Activated naive CD8-positive, alpha-beta T cell treated with anti-CD3 and anti-CD28 coated beads for 36 hours (primary cell): ENCODE measurements at regions not wholly inside any gene's neighbourhood (a gene's known extent, or its start where the extent isn't known, plus 50 kb on each side); places are given as distances from the start of the nearest gene placed in this dataset.

ENCODE experiments used
- DNase-seq: peaks from one replicate; pipeline ENCODE4 v3.0.0; 2021
- H3K27ac Mint-ChIP-seq: one replicate; pipeline ENCODE4 v1.8.0; 2022; ENCODE audit warnings: mild to moderate bottlenecking, moderate library complexity, mixed read lengths
- H3K27me3 Mint-ChIP-seq: one replicate; pipeline ENCODE4 v1.8.0; 2022; ENCODE audit warnings: mild to moderate bottlenecking, mixed read lengths
- H3K36me3 Mint-ChIP-seq: one replicate; pipeline ENCODE4 v1.8.0; 2021; ENCODE audit warnings: mild to moderate bottlenecking, mixed read lengths
- H3K4me1 Mint-ChIP-seq: one replicate; pipeline ENCODE4 v1.8.0; 2021; ENCODE audit warnings: mixed read lengths
- H3K4me3 Mint-ChIP-seq: one replicate; pipeline ENCODE4 v1.8.0; 2022; ENCODE audit warnings: mild to moderate bottlenecking, moderate library complexity, mixed read lengths
- H3K9me3 Mint-ChIP-seq: one replicate; pipeline ENCODE4 v1.8.0; 2022; ENCODE audit warnings: mixed read lengths

DNA sequence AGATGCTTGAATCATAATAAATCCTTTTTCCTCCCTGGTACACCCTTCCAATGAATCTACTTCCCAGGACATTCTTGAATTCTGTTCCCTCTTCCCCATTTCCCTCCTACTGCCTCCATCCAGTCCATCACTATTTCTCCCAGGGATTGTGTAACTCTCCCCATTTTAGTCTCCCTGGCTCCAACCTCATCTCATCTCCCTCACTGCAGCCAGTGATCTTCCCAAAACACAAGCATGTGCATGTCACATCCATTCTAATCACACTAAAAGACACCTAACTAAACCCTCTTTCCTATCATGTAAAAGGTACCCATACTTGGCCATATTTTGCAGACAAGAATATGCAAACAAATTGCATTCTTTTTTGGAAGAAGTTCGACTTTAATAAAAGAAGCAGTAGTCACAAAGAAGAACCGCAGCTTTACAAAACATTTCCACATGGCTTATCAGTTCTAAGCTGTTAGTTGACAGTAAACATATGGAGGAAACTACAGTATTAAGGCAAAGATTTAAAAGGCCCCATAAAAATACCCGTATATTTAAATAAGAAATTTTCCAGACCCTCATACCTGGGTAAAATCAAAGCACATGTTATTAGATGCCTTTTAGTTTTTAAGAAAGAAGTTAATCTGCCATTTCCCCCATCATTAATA, 111.0 kb downstream of the KCTD12 start:
- Mint-ChIP-seq H3K4me3 (no peak overlapping the region), H3K9me3 (no peaks in the 10 kb centered on the region), H3K4me1 (peaks cover 7% of the 10 kb centered on the region), H3K36me3 (no peaks in the 10 kb centered on the region), H3K27me3 (no peaks in the 10 kb centered on the region), H3K27ac (no peak overlapping the region)
- DNase-seq: no peak

GRCh38 chr13:76773448-76774094, 112.6 kb downstream of the KCTD12 start:
- H3K4me3 Mint-ChIP-seq: no peak overlapping the region
- H3K27me3 Mint-ChIP-seq: no peaks in the 10 kb centered on the region
- DNase-seq: no peak
- peaks cover 21% of the 10 kb centered on the region for H3K4me1 Mint-ChIP-seq
- no peaks in the 10 kb centered on the region for H3K9me3 Mint-ChIP-seq
- no peaks in the 10 kb centered on the region for H3K36me3 Mint-ChIP-seq
- H3K27ac Mint-ChIP-seq: no peak overlapping the region

- DNase-seq: no peak
- Mint-ChIP-seq H3K4me3 (no peak overlapping the region), H3K36me3 (no peaks in the 10 kb centered on the region), H3K27ac (no peak overlapping the region), H3K4me1 (peaks cover 26% of the 10 kb centered on the region), H3K9me3 (no peaks in the 10 kb centered on the region), H3K27me3 (no peaks in the 10 kb centered on the region)
Measured at GRCh38 chr13:76772241-76772640, 114.0 kb downstream of the KCTD12 start.

DNA sequence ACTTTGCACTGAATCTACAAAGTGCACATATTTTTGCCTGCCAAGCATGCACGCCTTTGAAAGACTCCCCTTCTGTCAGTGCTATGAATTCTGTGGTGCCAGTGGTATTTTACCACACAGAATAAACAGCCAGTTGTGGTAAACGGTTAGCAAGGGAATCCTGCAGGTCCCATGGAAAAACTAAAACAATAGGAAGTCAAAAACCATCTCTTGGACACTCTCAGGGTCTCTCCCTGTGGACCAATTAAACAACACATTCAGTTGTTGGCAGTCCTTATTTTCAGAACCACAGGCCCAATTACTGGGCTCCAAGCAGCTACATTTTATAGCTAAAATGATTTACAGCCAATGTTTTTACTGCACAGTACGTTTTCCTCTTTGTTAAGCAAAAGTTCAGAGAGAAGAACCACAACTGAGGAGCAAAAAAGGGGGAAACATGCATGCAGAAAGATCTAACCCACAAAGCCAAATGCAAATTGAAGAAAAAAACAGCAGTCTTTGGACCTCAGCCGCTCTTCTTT, 116.9 kb downstream of the KCTD12 start:
- no peak for DNase-seq
- Mint-ChIP-seq H3K27ac (no peak overlapping the region), H3K4me1 (peaks cover 23% of the 10 kb centered on the region), H3K36me3 (no peaks in the 10 kb centered on the region), H3K27me3 (no peaks in the 10 kb centered on the region), H3K4me3 (no peak overlapping the region), H3K9me3 (no peaks in the 10 kb centered on the region)

DNA sequence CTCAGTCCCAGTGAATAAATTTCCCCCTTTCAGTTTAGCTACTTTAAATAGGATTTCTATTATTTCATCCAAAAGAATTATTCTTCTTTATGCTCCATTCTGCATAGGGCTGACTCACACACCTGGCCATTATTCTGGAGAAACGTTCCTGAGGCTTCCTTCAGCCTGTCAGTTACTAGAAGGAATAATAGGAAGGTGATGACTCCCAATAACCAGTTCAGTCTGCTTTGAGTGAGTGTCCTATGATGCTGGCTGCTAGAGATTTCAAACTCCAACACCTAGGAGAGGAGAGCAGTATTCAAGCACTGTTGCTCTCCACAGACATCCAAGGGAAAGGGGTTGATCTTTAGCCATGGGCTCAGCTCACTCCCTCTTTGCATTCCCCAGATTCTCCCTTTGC, 117.8 kb downstream of the KCTD12 start:
- Mint-ChIP-seq H3K4me3 (no peak overlapping the region), H3K36me3 (no peaks in the 10 kb centered on the region), H3K9me3 (no peaks in the 10 kb centered on the region), H3K4me1 (peaks cover 23% of the 10 kb centered on the region), H3K27me3 (no peaks in the 10 kb centered on the region), H3K27ac (no peak overlapping the region)
- DNase-seq: no peak

DNA sequence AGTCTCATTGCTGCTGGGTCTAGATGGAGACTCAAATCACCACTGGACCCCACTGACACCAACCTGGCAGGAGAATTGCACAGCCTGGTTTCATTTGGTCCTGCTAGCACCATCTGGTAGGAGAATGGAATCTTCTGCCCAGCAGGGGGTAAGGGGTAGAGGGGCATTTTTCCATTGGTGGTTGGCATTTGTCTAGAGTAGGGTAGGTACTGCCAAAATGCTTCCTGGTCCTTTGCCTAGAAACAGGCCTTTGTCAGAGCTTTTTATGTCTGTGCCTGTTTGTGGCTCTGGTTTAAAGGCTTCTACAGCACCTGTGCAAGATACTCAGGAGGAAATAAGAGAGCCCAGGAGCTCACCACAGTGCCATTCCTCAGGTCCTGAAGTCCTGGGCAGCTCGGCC, 121.3 kb downstream of the KCTD12 start:
- DNase-seq: no peak
- no peak overlapping the region for H3K4me3 Mint-ChIP-seq
- no peaks in the 10 kb centered on the region for H3K9me3 Mint-ChIP-seq
- H3K4me1 Mint-ChIP-seq: peaks cover 16% of the 10 kb centered on the region
- H3K27me3 Mint-ChIP-seq: no peaks in the 10 kb centered on the region
- no peaks in the 10 kb centered on the region for H3K36me3 Mint-ChIP-seq
- no peak overlapping the region for H3K27ac Mint-ChIP-seq

DNA sequence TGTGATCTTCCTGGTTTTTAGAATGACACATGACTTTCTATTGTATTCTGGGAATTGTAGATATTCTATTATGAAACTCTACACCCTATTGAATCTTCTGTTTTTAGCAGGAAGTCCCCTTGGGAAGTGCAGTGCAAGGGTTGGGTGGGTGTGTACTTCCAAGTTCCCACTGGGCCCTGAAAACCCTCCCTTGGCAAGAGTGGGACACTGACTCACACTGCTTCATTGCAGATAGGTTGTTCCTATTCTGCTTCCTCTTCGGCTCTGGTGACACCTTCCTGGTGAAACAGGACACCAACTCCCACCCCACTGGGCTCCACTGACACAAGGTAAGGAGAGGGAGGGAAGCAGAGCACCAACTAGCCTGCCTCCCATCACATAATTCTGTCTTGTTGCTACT, 121.8 kb downstream of the KCTD12 start:
- Mint-ChIP-seq H3K27me3 (no peaks in the 10 kb centered on the region), H3K9me3 (no peaks in the 10 kb centered on the region), H3K27ac (no peak overlapping the region), H3K36me3 (no peaks in the 10 kb centered on the region), H3K4me3 (no peak overlapping the region), H3K4me1 (peaks cover 13% of the 10 kb centered on the region)
- DNase-seq: no peak

GRCh38 chr13:76762721-76763120, 123.5 kb downstream of the KCTD12 start:
- Mint-ChIP-seq H3K9me3 (no peaks in the 10 kb centered on the region), H3K27me3 (no peaks in the 10 kb centered on the region), H3K27ac (no peak overlapping the region), H3K4me1 (no peaks in the 10 kb centered on the region), H3K36me3 (no peaks in the 10 kb centered on the region), H3K4me3 (no peak overlapping the region)
- DNase-seq: no peak

GRCh38 chr13:76759877-76760276, 126.3 kb downstream of the KCTD12 start:
- no peak overlapping the region for H3K4me3 Mint-ChIP-seq
- H3K4me1 Mint-ChIP-seq: no peaks in the 10 kb centered on the region
- no peaks in the 10 kb centered on the region for H3K27me3 Mint-ChIP-seq
- no peak for DNase-seq
- no peaks in the 10 kb centered on the region for H3K9me3 Mint-ChIP-seq
- H3K27ac Mint-ChIP-seq: no peak overlapping the region
- H3K36me3 Mint-ChIP-seq: no peaks in the 10 kb centered on the region

- no peaks in the 10 kb centered on the region for H3K36me3 Mint-ChIP-seq
- H3K4me1 Mint-ChIP-seq: no peaks in the 10 kb centered on the region
- no peak for DNase-seq
- no peak overlapping the region for H3K27ac Mint-ChIP-seq
- H3K9me3 Mint-ChIP-seq: no peaks in the 10 kb centered on the region
- no peak overlapping the region for H3K4me3 Mint-ChIP-seq
- H3K27me3 Mint-ChIP-seq: no peaks in the 10 kb centered on the region
Measured at GRCh38 chr13:76758738-76759137, 127.5 kb downstream of the KCTD12 start.

- H3K36me3 Mint-ChIP-seq: no peaks in the 10 kb centered on the region
- H3K9me3 Mint-ChIP-seq: no peaks in the 10 kb centered on the region
- H3K4me1 Mint-ChIP-seq: no peaks in the 10 kb centered on the region
- no peaks in the 10 kb centered on the region for H3K27me3 Mint-ChIP-seq
- no peak overlapping the region for H3K4me3 Mint-ChIP-seq
- H3K27ac Mint-ChIP-seq: no peak overlapping the region
- no peak for DNase-seq
Measured at GRCh38 chr13:76758257-76758656, 127.9 kb downstream of the KCTD12 start.

GRCh38 chr13:76756451-76756850, 129.8 kb downstream of the KCTD12 start:
- peaks cover 3% of the 10 kb centered on the region for H3K27me3 Mint-ChIP-seq
- no peak for DNase-seq
- no peak overlapping the region for H3K4me3 Mint-ChIP-seq
- no peaks in the 10 kb centered on the region for H3K9me3 Mint-ChIP-seq
- H3K27ac Mint-ChIP-seq: no peak overlapping the region
- H3K4me1 Mint-ChIP-seq: no peaks in the 10 kb centered on the region
- H3K36me3 Mint-ChIP-seq: no peaks in the 10 kb centered on the region

DNA sequence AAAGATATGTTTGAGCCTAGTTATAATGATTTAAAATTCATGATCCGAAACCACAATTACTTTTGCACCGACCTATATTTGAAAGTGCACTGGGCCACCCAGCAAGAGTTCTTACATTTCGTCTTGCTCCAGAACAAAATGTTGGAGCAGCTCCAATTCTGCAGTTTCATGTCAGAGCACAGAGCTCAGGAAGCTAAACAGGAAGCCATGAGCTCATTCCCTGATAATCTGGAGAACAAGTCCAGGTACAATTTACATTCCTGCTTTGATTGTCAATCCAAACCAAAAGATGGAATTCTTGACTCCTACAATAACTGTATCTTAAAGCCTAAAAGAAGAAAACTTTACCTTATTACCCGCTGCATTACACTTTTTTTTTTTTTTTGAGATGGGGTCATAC, 131.8 kb downstream of the KCTD12 start:
- no peak overlapping the region for H3K4me3 Mint-ChIP-seq
- H3K4me1 Mint-ChIP-seq: no peaks in the 10 kb centered on the region
- no peaks in the 10 kb centered on the region for H3K36me3 Mint-ChIP-seq

DNA sequence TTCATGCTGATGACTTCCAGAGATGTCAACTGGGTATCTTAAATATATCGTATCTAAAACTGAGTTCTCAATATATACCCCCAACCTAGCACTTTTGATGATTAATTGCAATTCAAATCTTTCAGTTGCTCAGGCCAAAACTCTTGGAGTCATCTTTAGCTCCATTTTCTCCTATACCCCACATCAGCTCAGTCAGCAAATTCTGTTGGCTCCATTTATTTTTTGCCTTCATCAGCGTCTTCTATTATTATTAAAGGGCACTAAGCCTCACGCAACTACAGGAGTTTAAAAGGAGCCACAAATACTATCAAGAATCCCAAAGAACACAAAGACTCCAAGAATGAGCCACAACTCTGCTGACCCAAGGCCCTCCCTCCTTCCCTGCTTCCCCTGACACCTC, 134.9 kb downstream of the KCTD12 start:
- Mint-ChIP-seq H3K36me3 (no peaks in the 10 kb centered on the region), H3K4me1 (no peaks in the 10 kb centered on the region), H3K27me3 (peaks cover 3% of the 10 kb centered on the region), H3K4me3 (no peak overlapping the region), H3K9me3 (no peaks in the 10 kb centered on the region), H3K27ac (no peak overlapping the region)
- DNase-seq: no peak

More for the DNA sequence above, 131.8 kb downstream of the KCTD12 start:
- H3K27ac Mint-ChIP-seq: no peak overlapping the region
- H3K27me3 Mint-ChIP-seq: peaks cover 3% of the 10 kb centered on the region
- no peaks in the 10 kb centered on the region for H3K9me3 Mint-ChIP-seq
- no peak for DNase-seq

- peaks cover 3% of the 10 kb centered on the region for H3K27me3 Mint-ChIP-seq
- H3K9me3 Mint-ChIP-seq: no peaks in the 10 kb centered on the region
- H3K4me1 Mint-ChIP-seq: peaks cover 3% of the 10 kb centered on the region
- H3K36me3 Mint-ChIP-seq: no peaks in the 10 kb centered on the region
- DNase-seq: no peak
- no peak overlapping the region for H3K4me3 Mint-ChIP-seq
- H3K27ac Mint-ChIP-seq: no peak overlapping the region
Measured at GRCh38 chr13:76750126-76750525, 136.1 kb downstream of the KCTD12 start.
